ENCODE measurements at regions not wholly inside any gene's neighbourhood (a gene's known extent, or its start where the extent isn't known, plus 50 kb on each side); places are given as distances from the start of the nearest gene placed in this dataset.

GRCh38 chr11:86155200-86155844 lies 86.4 kb upstream of the PICALM start:
- no CpG with 5 or more reads among the region's 7 CpGs for WGBS, 2 donors (ENCODE audit: extremely low coverage in 2 of 2, insufficient read length in 2 of 2, insufficient replicate concordance in 1 of 2)
- Histone ChIP-seq H3K4me3 (ENCODE audit: low read length in 2 of 2) (no peak overlapping the region), H3K4me1 (ENCODE audit: control insufficient read depth in 2 of 2, insufficient read depth in 1 of 2, low read depth in 1 of 2, low read length in 2 of 2) (peaks cover 0 to 7% of the 10 kb centered on the region in 2 donors), H3K79me1 (ENCODE audit: low read depth, low read length) (no peaks in the 10 kb centered on the region), H2BK120ac (ENCODE audit: low read depth, low read length) (no peak overlapping the region), H3K4me2 (ENCODE audit: insufficient read depth, low read length, poor library complexity, severe bottlenecking) (no peak overlapping the region), H3K14ac (ENCODE audit: low read length) (no peak overlapping the region), H3K9ac (ENCODE audit: low read depth, low read length, poor library complexity) (no peak overlapping the region), H3K27ac (replicated peaks; ENCODE audit: low read length) (no peak overlapping the region), H3K4ac (ENCODE audit: low read length) (no peak overlapping the region), H2BK12ac (ENCODE audit: low read length) (no peak overlapping the region), H4K91ac (ENCODE audit: low read depth, low read length, poor library complexity) (no peak overlapping the region), H3K18ac (ENCODE audit: low read length) (no peak overlapping the region), H3K36me3 (replicated peaks in 1 of 2; ENCODE audit: control insufficient read depth in 2 of 2, insufficient read depth in 2 of 2, low read length in 2 of 2) (no peaks in the 10 kb centered on the region), H2AFZ (ENCODE audit: low read length) (no peak overlapping the region), H2BK5ac (ENCODE audit: low read length) (no peak overlapping the region), H2AK5ac (ENCODE audit: low read depth, low read length) (no peak overlapping the region), H2BK15ac (ENCODE audit: low read length) (no peak overlapping the region), H4K8ac (ENCODE audit: low read depth, low read length) (no peak overlapping the region), H3K9me3 (replicated peaks in 1 of 2; ENCODE audit: control insufficient read depth in 2 of 2, insufficient read depth in 1 of 2, low read depth in 1 of 2, low read length in 2 of 2) (no peaks in the 10 kb centered on the region), H3K27me3 (ENCODE audit: control insufficient read depth in 3 of 3, insufficient read depth in 3 of 3, low read depth in 1 of 3, low read length in 3 of 3) (no peaks in the 10 kb centered on the region), H3K23ac (ENCODE audit: low read depth, low read length, poor library complexity) (no peak overlapping the region)
- no peak for DNase-seq (ENCODE audit: low spot score)

GRCh38 chr11:86153439-86153838 lies 84.6 kb upstream of the PICALM start:
- H3K79me1 ChIP-seq (ENCODE audit: low read depth, low read length): no peaks in the 10 kb centered on the region
- H3K27ac ChIP-seq (replicated peaks; ENCODE audit: low read length): no peak overlapping the region
- peaks cover 0 to 10% of the 10 kb centered on the region in 2 donors for H3K4me1 ChIP-seq (ENCODE audit: control insufficient read depth in 2 of 2, insufficient read depth in 1 of 2, low read depth in 1 of 2, low read length in 2 of 2)
- no peak for DNase-seq (ENCODE audit: low spot score)
- H3K9me3 ChIP-seq (replicated peaks in 1 of 2; ENCODE audit: control insufficient read depth in 2 of 2, insufficient read depth in 1 of 2, low read depth in 1 of 2, low read length in 2 of 2): no peaks in the 10 kb centered on the region
- H3K27me3 ChIP-seq (ENCODE audit: control insufficient read depth in 3 of 3, insufficient read depth in 3 of 3, low read depth in 1 of 3, low read length in 3 of 3): no peaks in the 10 kb centered on the region
- no peak overlapping the region for H3K9ac ChIP-seq (ENCODE audit: low read depth, low read length, poor library complexity)
- no peaks in the 10 kb centered on the region for H3K36me3 ChIP-seq (replicated peaks in 1 of 2; ENCODE audit: control insufficient read depth in 2 of 2, insufficient read depth in 2 of 2, low read length in 2 of 2)
- H2BK15ac ChIP-seq (ENCODE audit: low read length): no peak overlapping the region
- no peak overlapping the region for H3K18ac ChIP-seq (ENCODE audit: low read length)
- H4K8ac ChIP-seq (ENCODE audit: low read depth, low read length): no peak overlapping the region
- H3K4me3 ChIP-seq (ENCODE audit: low read length in 2 of 2): no peak overlapping the region
- H2BK12ac ChIP-seq (ENCODE audit: low read length): no peak overlapping the region
- no peak overlapping the region for H3K14ac ChIP-seq (ENCODE audit: low read length)
- no peak overlapping the region for H3K23ac ChIP-seq (ENCODE audit: low read depth, low read length, poor library complexity)
- no CpG with 5 or more reads among the region's 1 CpG for WGBS, 2 donors (ENCODE audit: extremely low coverage in 2 of 2, insufficient read length in 2 of 2, insufficient replicate concordance in 1 of 2)
- no peak overlapping the region for H3K4ac ChIP-seq (ENCODE audit: low read length)
- H2AK5ac ChIP-seq (ENCODE audit: low read depth, low read length): no peak overlapping the region
- no peak overlapping the region for H4K91ac ChIP-seq (ENCODE audit: low read depth, low read length, poor library complexity)
- H2BK120ac ChIP-seq (ENCODE audit: low read depth, low read length): no peak overlapping the region
- H3K4me2 ChIP-seq (ENCODE audit: insufficient read depth, low read length, poor library complexity, severe bottlenecking): no peak overlapping the region
- H2BK5ac ChIP-seq (ENCODE audit: low read length): no peak overlapping the region
- H2AFZ ChIP-seq (ENCODE audit: low read length): no peak overlapping the region

GRCh38 chr11:86152901-86153300 lies 84.0 kb upstream of the PICALM start:
- Histone ChIP-seq H3K27ac (replicated peaks; ENCODE audit: low read length) (no peak overlapping the region), H3K9ac (ENCODE audit: low read depth, low read length, poor library complexity) (no peak overlapping the region), H3K4ac (ENCODE audit: low read length) (no peak overlapping the region), H3K27me3 (ENCODE audit: control insufficient read depth in 3 of 3, insufficient read depth in 3 of 3, low read depth in 1 of 3, low read length in 3 of 3) (no peaks in the 10 kb centered on the region), H4K8ac (ENCODE audit: low read depth, low read length) (no peak overlapping the region), H3K23ac (ENCODE audit: low read depth, low read length, poor library complexity) (no peak overlapping the region), H3K4me1 (ENCODE audit: control insufficient read depth in 2 of 2, insufficient read depth in 1 of 2, low read depth in 1 of 2, low read length in 2 of 2) (peaks cover 0 to 11% of the 10 kb centered on the region in 2 donors), H2AK5ac (ENCODE audit: low read depth, low read length) (no peak overlapping the region), H2BK12ac (ENCODE audit: low read length) (no peak overlapping the region), H2BK5ac (ENCODE audit: low read length) (no peak overlapping the region), H3K4me2 (ENCODE audit: insufficient read depth, low read length, poor library complexity, severe bottlenecking) (no peak overlapping the region), H3K79me1 (ENCODE audit: low read depth, low read length) (no peaks in the 10 kb centered on the region), H4K91ac (ENCODE audit: low read depth, low read length, poor library complexity) (no peak overlapping the region), H3K36me3 (replicated peaks in 1 of 2; ENCODE audit: control insufficient read depth in 2 of 2, insufficient read depth in 2 of 2, low read length in 2 of 2) (no peaks in the 10 kb centered on the region), H2BK120ac (ENCODE audit: low read depth, low read length) (no peak overlapping the region), H3K4me3 (ENCODE audit: low read length in 2 of 2) (no peak overlapping the region), H3K14ac (ENCODE audit: low read length) (no peak overlapping the region), H3K9me3 (replicated peaks in 1 of 2; ENCODE audit: control insufficient read depth in 2 of 2, insufficient read depth in 1 of 2, low read depth in 1 of 2, low read length in 2 of 2) (no peaks in the 10 kb centered on the region), H2AFZ (ENCODE audit: low read length) (no peak overlapping the region), H2BK15ac (ENCODE audit: low read length) (no peak overlapping the region), H3K18ac (ENCODE audit: low read length) (no peak overlapping the region)
- DNase-seq (ENCODE audit: low spot score): no peak
- no CpG with 5 or more reads among the region's 2 CpGs for WGBS, 2 donors (ENCODE audit: extremely low coverage in 2 of 2, insufficient read length in 2 of 2, insufficient replicate concordance in 1 of 2)

- H3K23ac ChIP-seq (ENCODE audit: low read depth, low read length, poor library complexity): no peak overlapping the region
- H3K27ac ChIP-seq (replicated peaks; ENCODE audit: low read length): no peak overlapping the region
These were observed 83.3 kb upstream of the PICALM start for GRCh38 chr11:86152006-86152862.

More at GRCh38 chr11:86152006-86152862, 83.3 kb upstream of the PICALM start:
- Histone ChIP-seq H3K27me3 (ENCODE audit: control insufficient read depth in 3 of 3, insufficient read depth in 3 of 3, low read depth in 1 of 3, low read length in 3 of 3) (no peaks in the 10 kb centered on the region), H2BK15ac (ENCODE audit: low read length) (no peak overlapping the region), H3K4me1 (ENCODE audit: control insufficient read depth in 2 of 2, insufficient read depth in 1 of 2, low read depth in 1 of 2, low read length in 2 of 2) (peaks cover 0 to 11% of the 10 kb centered on the region in 2 donors), H3K9ac (ENCODE audit: low read depth, low read length, poor library complexity) (no peak overlapping the region), H3K4me2 (ENCODE audit: insufficient read depth, low read length, poor library complexity, severe bottlenecking) (no peak overlapping the region), H3K4me3 (ENCODE audit: low read length in 2 of 2) (no peak overlapping the region), H2AFZ (ENCODE audit: low read length) (no peak overlapping the region), H2BK120ac (ENCODE audit: low read depth, low read length) (no peak overlapping the region), H3K79me1 (ENCODE audit: low read depth, low read length) (no peaks in the 10 kb centered on the region), H2AK5ac (ENCODE audit: low read depth, low read length) (no peak overlapping the region), H2BK12ac (ENCODE audit: low read length) (no peak overlapping the region), H3K14ac (ENCODE audit: low read length) (no peak overlapping the region), H4K8ac (ENCODE audit: low read depth, low read length) (no peak overlapping the region), H4K91ac (ENCODE audit: low read depth, low read length, poor library complexity) (no peak overlapping the region), H3K4ac (ENCODE audit: low read length) (no peak overlapping the region), H2BK5ac (ENCODE audit: low read length) (no peak overlapping the region), H3K18ac (ENCODE audit: low read length) (no peak overlapping the region), H3K9me3 (replicated peaks in 1 of 2; ENCODE audit: control insufficient read depth in 2 of 2, insufficient read depth in 1 of 2, low read depth in 1 of 2, low read length in 2 of 2) (no peaks in the 10 kb centered on the region), H3K36me3 (replicated peaks in 1 of 2; ENCODE audit: control insufficient read depth in 2 of 2, insufficient read depth in 2 of 2, low read length in 2 of 2) (no peaks in the 10 kb centered on the region)
- DNase-seq (ENCODE audit: low spot score): no peak
- WGBS, 2 donors (ENCODE audit: extremely low coverage in 2 of 2, insufficient read length in 2 of 2, insufficient replicate concordance in 1 of 2): no CpG with 5 or more reads among the region's 2 CpGs

Measured in neuronal stem cell (in vitro differentiated cells).